ENCODE measurements at regions not wholly inside any gene's neighbourhood (a gene's known extent, or its start where the extent isn't known, plus 50 kb on each side); places are given as distances from the start of the nearest gene placed in this dataset.

DNA sequence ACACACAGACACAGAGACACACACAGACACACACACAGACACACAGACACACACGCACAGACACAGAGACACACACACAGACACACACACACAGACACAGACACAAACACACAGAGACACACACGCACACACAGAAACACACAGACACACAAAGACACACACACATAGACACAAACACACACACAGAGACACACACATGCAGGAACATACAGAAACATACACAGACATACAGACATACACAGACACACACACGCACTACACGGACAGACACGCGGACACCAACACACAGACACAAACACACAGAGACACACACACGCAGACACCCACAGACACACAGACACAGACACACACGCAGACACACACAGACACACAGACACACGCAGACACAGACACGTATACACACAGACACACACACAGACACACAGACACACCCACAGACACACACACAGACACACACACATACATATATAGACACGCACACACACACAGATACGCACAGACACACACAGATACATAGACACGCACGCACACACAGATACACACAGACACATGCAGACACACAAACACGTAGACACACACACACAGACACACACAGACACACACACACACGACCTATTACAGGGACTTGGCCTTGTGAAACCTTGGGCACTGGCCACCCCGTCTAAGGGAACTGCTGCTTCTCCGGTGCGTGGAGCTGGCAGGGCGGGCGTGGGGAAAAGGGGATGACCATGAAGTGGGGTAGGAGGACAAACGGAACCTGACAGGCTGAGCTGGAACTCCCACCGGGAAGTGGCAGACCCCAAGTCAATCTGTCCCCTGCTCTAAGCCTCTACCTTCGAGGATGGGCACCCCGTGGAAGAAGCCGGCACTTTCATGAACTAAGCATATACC lies 211.4 kb downstream of the TFCP2L1 start:
- intact Hi-C loops (cut with DNase I): loop anchor here (2.0 to 10.0 kb wide), 2 partner anchors 379 to 739 kb away; no protein-coding TSS in a partner anchor

GRCh38 chr2:121074293-121074932 lies 210.6 kb downstream of the TFCP2L1 start:
- 50 to 75% (median 62%) methylated on average over 8 to 11 of the region's 11 CpGs for WGBS, 4 donors
- TF ChIP-seq, protein P1, sequence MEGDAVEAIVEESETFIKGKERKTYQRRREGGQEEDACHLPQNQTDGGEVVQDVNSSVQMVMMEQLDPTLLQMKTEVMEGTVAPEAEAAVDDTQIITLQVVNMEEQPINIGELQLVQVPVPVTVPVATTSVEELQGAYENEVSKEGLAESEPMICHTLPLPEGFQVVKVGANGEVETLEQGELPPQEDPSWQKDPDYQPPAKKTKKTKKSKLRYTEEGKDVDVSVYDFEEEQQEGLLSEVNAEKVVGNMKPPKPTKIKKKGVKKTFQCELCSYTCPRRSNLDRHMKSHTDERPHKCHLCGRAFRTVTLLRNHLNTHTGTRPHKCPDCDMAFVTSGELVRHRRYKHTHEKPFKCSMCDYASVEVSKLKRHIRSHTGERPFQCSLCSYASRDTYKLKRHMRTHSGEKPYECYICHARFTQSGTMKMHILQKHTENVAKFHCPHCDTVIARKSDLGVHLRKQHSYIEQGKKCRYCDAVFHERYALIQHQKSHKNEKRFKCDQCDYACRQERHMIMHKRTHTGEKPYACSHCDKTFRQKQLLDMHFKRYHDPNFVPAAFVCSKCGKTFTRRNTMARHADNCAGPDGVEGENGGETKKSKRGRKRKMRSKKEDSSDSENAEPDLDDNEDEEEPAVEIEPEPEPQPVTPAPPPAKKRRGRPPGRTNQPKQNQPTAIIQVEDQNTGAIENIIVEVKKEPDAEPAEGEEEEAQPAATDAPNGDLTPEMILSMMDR (IDR thresholded peaks at IDR 0.05): no peak
- no peak for TF ChIP-seq POLR2A (IDR thresholded peaks at IDR 0.05)
- Histone ChIP-seq H3K36me3 (replicated peaks in 1 of 2) (no peaks in the 10 kb centered on the region), H3K27ac (no peak overlapping the region), H3K9me3 (replicated peaks in 1 of 3) (no peaks in the 10 kb centered on the region), H3K4me1 (replicated peaks in 1 of 2) (peaks cover 0 to 8% of the 10 kb centered on the region in 2 donors), H3K27me3 (no peaks in the 10 kb centered on the region), H3K4me3 (no peak overlapping the region)
- intact Hi-C loops (cut with DNase I): loop anchor here in 1 of 2 donors (10.0 kb wide), 1 partner anchor 740 kb away; no protein-coding TSS in a partner anchor
- no peak for DNase-seq

More for the DNA sequence above, 211.4 kb downstream of the TFCP2L1 start:
- no peak overlapping the region for H3K27ac ChIP-seq
- no peaks in the 10 kb centered on the region for H3K9me3 ChIP-seq (replicated peaks in 1 of 3)
- H3K4me3 ChIP-seq: no peak overlapping the region
- H3K4me1 ChIP-seq (replicated peaks in 1 of 2): peaks cover 0 to 8% of the 10 kb centered on the region in 2 donors
- TF ChIP-seq, protein P1 (IDR thresholded peaks at IDR 0.05): no peak
- no peak for TF ChIP-seq POLR2A (IDR thresholded peaks at IDR 0.05)
- DNase-seq: no peak
- H3K27me3 ChIP-seq: no peaks in the 10 kb centered on the region
- WGBS, 4 donors: 81 to 88% (median 86%) methylated on average over 25 to 26 of the region's 26 CpGs
- H3K36me3 ChIP-seq (replicated peaks in 1 of 2): no peaks in the 10 kb centered on the region

DNA sequence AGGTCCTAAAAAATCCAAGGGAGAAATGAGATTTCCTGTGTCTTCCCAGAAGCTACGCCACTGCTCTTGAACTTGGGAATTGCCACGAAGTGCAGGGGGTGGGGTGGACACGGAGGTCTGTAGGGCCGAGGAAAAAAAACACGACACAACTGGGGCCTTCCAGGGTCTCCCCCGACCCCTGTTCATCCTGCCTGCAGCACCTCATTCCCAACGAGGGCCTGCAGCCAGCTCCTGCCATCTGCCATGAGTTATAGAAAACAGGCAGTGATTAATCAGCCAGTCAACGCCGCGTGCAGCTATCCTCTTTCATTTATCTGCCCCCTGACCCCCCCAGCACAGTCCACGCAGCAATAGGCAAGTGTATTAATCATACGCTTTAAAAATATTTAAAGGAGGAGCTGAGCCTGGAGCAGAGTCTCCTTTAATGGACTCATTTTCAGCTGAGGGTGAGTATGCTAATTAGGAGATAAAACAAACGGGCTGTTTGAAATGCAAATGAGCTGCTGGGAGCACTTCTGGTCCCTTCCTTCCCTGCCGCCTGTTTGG lies 209.9 kb downstream of the TFCP2L1 start:
- H3K36me3 ChIP-seq (replicated peaks in 1 of 2): no peaks in the 10 kb centered on the region
- peaks cover 0 to 8% of the 10 kb centered on the region in 2 donors for H3K4me1 ChIP-seq (replicated peaks in 1 of 2)
- intact Hi-C loops (cut with DNase I): loop anchor here in 1 of 2 donors (10.0 kb wide), 1 partner anchor 740 kb away; no protein-coding TSS in a partner anchor
- no peaks in the 10 kb centered on the region for H3K27me3 ChIP-seq
- no peak overlapping the region for H3K4me3 ChIP-seq
- TF ChIP-seq POLR2A (IDR thresholded peaks at IDR 0.05): peak; percentile 29 to 37
- TF ChIP-seq, protein P1 (IDR thresholded peaks at IDR 0.05): no peak
- peak in 6 of 7 donors; percentile 46 to 82 (median 61) for DNase-seq
- 4 to 21% (median 11%) methylated on average over 14 of the region's 14 CpGs for WGBS, 4 donors
- no peak overlapping the region for H3K27ac ChIP-seq
- no peaks in the 10 kb centered on the region for H3K9me3 ChIP-seq (replicated peaks in 1 of 3)
